22Rv1 (cell line): ENCODE measurements at regions not wholly inside any gene's neighbourhood (a gene's known extent, or its start where the extent isn't known, plus 50 kb on each side); places are given as distances from the start of the nearest gene placed in this dataset.

Experiments
- H3K27ac ChIP-seq: fragments of 450-650 bp; 2 replicates; pipeline ENCODE4 v1.5.1; 2017
- ZFX ChIP-seq: fragments of 450-650 bp; IDR thresholded peaks from 2 replicates; pipeline ENCODE4 v1.6.1; 2017; ENCODE audit warnings: antibody characterized with exemption, borderline replicate concordance
- TF ChIP-seq, protein P1 (sequence below): fragments of 450-650 bp; IDR thresholded peaks from 2 replicates; pipeline ENCODE4 v1.5.1; 2017; ENCODE audit warnings: mild to moderate bottlenecking

DNA sequence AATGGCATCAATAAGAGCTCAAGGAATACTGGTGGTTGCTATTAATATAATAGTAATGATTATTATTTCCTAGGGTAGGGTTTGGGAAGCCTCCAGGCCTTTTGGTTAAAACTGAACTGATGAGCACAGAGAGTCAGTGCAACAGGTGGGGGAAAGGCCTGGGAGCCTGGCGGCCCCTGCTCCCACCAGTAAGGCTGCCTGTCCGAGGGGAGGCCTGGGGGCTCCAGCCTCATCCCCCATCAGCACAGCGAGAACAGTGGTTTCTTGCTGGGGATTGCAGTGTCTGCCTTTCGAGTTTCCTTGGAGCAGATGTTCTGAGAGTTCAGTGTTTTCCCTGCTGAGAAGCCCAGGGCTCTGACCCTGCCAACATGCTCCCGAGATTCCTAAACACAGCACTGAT is 340.4 kb downstream of the CDH26 start:
- TF ChIP-seq, protein P1, sequence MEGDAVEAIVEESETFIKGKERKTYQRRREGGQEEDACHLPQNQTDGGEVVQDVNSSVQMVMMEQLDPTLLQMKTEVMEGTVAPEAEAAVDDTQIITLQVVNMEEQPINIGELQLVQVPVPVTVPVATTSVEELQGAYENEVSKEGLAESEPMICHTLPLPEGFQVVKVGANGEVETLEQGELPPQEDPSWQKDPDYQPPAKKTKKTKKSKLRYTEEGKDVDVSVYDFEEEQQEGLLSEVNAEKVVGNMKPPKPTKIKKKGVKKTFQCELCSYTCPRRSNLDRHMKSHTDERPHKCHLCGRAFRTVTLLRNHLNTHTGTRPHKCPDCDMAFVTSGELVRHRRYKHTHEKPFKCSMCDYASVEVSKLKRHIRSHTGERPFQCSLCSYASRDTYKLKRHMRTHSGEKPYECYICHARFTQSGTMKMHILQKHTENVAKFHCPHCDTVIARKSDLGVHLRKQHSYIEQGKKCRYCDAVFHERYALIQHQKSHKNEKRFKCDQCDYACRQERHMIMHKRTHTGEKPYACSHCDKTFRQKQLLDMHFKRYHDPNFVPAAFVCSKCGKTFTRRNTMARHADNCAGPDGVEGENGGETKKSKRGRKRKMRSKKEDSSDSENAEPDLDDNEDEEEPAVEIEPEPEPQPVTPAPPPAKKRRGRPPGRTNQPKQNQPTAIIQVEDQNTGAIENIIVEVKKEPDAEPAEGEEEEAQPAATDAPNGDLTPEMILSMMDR = no peak
- TF ChIP-seq ZFX = no peak

DNA sequence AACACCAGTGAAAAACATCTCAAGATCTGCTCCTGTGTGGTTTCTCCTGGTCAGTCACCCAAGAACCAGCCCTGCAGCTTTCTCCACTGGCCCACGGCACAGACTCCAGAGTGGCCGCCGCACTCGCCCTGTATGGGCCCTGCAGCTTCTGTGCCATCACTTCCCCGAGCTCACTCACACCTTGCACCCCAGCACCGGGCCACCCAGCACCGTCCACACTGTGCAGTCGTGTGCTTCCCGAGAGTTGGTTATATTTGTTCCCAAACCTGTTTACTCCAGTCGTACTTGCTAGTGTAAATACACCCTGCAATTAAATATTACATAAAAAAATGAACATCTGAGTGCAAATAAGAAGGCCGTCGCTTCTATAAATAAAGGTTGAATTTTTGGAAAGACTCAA is 341.7 kb downstream of the CDH26 start:
- 0 out of 2 replicates have a peak overlapping the region, but pooled peaks have one; percentile 10 for H3K27ac ChIP-seq

More for the DNA sequence above, 340.4 kb downstream of the CDH26 start:
- H3K27ac ChIP-seq = no peak overlapping the region

DNA sequence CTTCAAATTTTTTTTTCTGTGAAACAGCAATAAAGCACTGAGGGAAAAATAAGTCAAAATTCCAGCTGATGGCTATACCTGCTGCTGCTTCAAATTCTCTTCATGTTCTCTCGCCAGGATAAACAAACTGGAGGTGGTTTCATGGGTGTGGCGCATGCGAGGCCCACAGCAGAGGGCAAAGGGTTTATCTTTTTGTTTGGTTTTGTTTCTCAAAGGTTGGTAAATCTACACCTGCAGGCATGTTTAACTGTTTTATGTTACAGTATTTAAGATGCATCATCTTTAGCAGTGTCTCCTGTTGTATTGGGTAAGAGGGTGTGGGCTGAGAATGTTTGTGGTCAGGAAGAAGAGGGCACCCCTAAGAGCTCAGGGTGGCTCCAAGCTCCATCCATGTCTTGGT is 342.2 kb downstream of the CDH26 start:
- H3K27ac ChIP-seq = 0 out of 2 replicates have a peak overlapping the region, but pooled peaks have one; percentile 10
- TF ChIP-seq, protein P1 = no peak
- no peak for TF ChIP-seq ZFX

More for the DNA sequence above, 341.7 kb downstream of the CDH26 start:
- no peak for TF ChIP-seq ZFX
- TF ChIP-seq, protein P1 = no peak

DNA sequence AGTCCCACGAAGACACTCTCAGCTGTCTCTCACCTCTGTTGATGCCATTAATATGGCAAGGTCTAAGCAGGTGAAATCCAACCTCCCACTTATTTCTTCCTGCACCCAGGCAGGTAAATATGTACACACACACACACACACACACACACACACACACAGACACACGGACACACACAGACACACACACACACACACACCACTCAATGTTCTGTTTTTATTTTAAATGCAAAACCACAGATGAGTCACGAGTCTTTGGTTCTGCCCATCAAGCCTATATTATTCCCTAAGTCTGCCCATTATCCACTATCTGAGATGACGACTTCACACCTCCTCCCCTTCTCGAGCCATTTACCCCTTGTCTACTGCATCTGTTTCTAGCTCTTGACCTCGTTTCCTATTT is 344.7 kb downstream of the CDH26 start:
- H3K27ac ChIP-seq = no peak overlapping the region
- TF ChIP-seq ZFX = no peak
- TF ChIP-seq, protein P1 = no peak

DNA sequence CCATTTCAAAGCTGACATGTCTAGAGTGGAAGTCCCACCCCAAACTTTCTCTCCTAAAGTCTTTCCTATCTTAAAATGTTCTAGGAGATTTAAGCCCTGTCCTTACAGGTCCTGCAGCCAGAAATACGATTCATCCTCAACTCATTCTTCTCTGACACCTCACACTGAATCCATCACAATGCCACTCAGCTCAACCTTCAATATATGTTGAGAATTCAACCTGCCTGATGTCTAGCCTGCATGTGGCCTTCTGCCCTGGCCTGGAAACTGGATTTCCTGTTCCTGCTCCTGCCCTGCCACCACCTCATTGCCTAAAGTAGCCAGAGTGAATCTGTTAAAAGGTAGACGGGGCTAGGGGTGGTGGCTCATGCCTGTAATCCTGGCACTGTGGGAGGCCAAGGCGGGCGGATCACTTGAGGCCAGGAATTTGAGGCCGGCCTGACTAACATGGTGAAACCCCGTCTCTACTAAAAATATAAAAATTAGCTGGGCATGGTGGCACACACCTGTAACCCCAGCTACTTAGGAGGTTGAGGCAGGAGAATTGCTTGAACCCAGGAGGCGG is 345.9 kb downstream of the CDH26 start:
- H3K27ac ChIP-seq = no peak overlapping the region
- TF ChIP-seq ZFX = no peak
- TF ChIP-seq, protein P1 = no peak

DNA sequence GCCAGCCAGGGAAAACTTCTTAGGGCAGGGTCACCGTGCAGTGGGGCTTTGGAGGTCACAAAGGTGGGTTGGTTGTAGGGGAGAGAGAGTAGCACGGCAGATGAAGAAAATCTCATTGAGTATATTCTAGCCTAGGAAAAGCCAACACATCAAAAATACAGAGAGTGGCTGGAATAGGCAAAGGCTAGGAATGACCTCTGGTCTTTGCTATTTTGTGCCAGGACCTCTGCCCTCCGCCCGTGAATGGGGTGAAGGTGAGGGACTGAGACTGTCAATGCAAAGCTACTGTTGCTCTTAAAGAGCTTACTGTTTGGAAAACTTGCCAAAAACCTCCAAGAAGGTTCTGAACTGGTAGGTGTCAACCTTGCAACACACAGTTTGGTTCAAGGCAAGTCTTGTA is 346.7 kb downstream of the CDH26 start:
- H3K27ac ChIP-seq = no peak overlapping the region
- TF ChIP-seq, protein P1 = no peak
- no peak for TF ChIP-seq ZFX

DNA sequence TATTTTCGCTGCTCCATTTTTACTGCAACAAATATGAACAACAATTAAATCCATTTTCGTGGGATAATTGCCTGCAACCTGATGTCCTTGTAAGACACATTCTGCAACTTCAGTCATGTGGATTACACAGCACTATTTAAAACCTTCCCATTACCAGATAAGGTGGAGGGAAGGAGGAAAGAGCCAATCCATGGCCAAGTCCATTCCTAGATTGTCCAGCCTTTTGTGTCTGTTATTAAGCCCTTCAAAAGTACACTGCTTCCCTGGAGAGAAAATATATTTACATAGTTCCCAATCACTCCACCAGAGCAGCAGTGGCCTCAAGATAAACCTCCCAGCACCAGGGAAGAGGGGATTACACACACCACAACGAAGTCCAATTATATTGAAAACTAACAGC is 347.9 kb downstream of the CDH26 start:
- TF ChIP-seq, protein P1 = no peak
- no peak for TF ChIP-seq ZFX
- H3K27ac ChIP-seq = no peak overlapping the region
